HepG2 (cell line): ENCODE measurements at regions not wholly inside any gene's neighbourhood (a gene's known extent, or its start where the extent isn't known, plus 50 kb on each side); places are given as distances from the start of the nearest gene placed in this dataset.

Experiments
- ATAC-seq: fragments of 200-7000 bp; cut with Tn5 transposase; 3 replicates; pipeline ENCODE4 v1.9.1; 2020; ENCODE audit warnings: mild to moderate bottlenecking, moderate library complexity
- BruUV-seq: library from RNA; stranded (reverse); fragments of 400-500 nt; replicated peaks from 2 replicates; lab custom pipeline; 2021; lab: Mats Ljungman, UMichigan
- CTCF ChIA-PET: fragments of 300-600 bp; formaldehyde crosslinking; extraction: SDS; loops from one replicate; lab custom pipeline; 2021; ENCODE audit warnings: low total read pairs, inconsistent platforms, low intra/inter-chr PET ratio; lab: Yijun Ruan, JAX
- POLR2A ChIA-PET: fragments of 350-600 bp; sonication (Branson Sonifier 250); formaldehyde crosslinking; loops from one replicate; lab custom pipeline; 2020; ENCODE audit warnings: antibody characterized with exemption, inconsistent platforms; lab: Yijun Ruan, JAX
- DNase-seq: peaks from one replicate; pipeline ENCODE4 v3.0.0-alpha.2; 2015; ENCODE audit warnings: low spot score
- FAIRE-seq: peaks from 3 replicates; lab custom pipeline; 2011; peaks lifted over from hg19 to GRCh38; lab: Jason Lieb, UNC
- H2AFZ ChIP-seq: one replicate; pipeline ENCODE4 v1.6.1; 2011; ENCODE audit warnings: low read length, inconsistent platforms
- H3K27ac ChIP-seq: fragments of 300-600 bp; 3 replicates; pipeline ENCODE4 v1.8.0; 2011; ENCODE audit warnings: mixed run types, mild to moderate bottlenecking, mixed read lengths, low read length, inconsistent platforms; ENCODE audit not compliant: insufficient read depth; ENCODE audit errors: extremely low read length
- H3K27me3 ChIP-seq, 2 experiments: fragments of 200-600 bp in 1 of 2; 2 replicates in 1 of 2; 3 replicates in 1 of 2; pipeline versions ENCODE4 v1.6.0 to v1.8.0; 2011; ENCODE audit warnings: low read length in 2 of 2, mild to moderate bottlenecking in 2 of 2, moderate library complexity in 2 of 2, inconsistent platforms in 1 of 2; ENCODE audit not compliant: insufficient read depth in 2 of 2, control insufficient read depth in 1 of 2
- H3K36me3 ChIP-seq, 2 experiments: fragments of 200-600 bp in 1 of 2; replicated peaks in 1 of 2; 2 replicates in 1 of 2; 3 replicates in 1 of 2; pipeline versions ENCODE4 v1.5.1 to v1.8.0; 2011; ENCODE audit warnings: low read length in 2 of 2, inconsistent platforms in 1 of 2; ENCODE audit not compliant: insufficient read depth in 2 of 2, control insufficient read depth in 1 of 2
- H3K4me1 ChIP-seq: 2 replicates; pipeline ENCODE4 v1.5.1; 2012; ENCODE audit warnings: low read length, inconsistent platforms; ENCODE audit not compliant: insufficient read depth
- H3K4me2 ChIP-seq: 2 replicates; pipeline ENCODE4 v1.6.0; 2011; ENCODE audit warnings: low read depth, low read length, inconsistent platforms
- H3K4me3 ChIP-seq, 3 experiments: fragments of 200-600 bp in 1 of 3; sonication (generic), shearing (Covaris generic) in 1 of 3; replicated peaks in 1 of 3; 2 replicates each; pipeline ENCODE4 v1.5.1; 2011 to 2016; ENCODE audit warnings: low read length in 3 of 3, inconsistent platforms in 2 of 3, low read depth in 2 of 3, mild to moderate bottlenecking in 2 of 3, control low read depth in 1 of 3, mixed read lengths in 1 of 3; ENCODE audit not compliant: insufficient read depth in 1 of 3
- H3K79me2 ChIP-seq: one replicate; pipeline ENCODE4 v1.6.1; 2011; ENCODE audit warnings: low read length, inconsistent platforms; ENCODE audit not compliant: insufficient read depth
- H3K9ac ChIP-seq: 2 replicates; pipeline ENCODE4 v1.6.0; 2011; ENCODE audit warnings: mild to moderate bottlenecking, low read depth, low read length, inconsistent platforms; ENCODE audit not compliant: insufficient read depth
- H3K9me3 ChIP-seq: 2 replicates; pipeline ENCODE4 v1.5.1; 2012; ENCODE audit warnings: mild to moderate bottlenecking, low read length
- H4K20me1 ChIP-seq: 2 replicates; pipeline ENCODE4 v1.6.0; 2011; ENCODE audit warnings: inconsistent platforms, mild to moderate bottlenecking, low read length, moderate library complexity; ENCODE audit not compliant: insufficient read depth
- E2F2 ChIP-seq: sonication (generic); formaldehyde crosslinking; IDR thresholded peaks from 2 replicates; pipeline ENCODE4 v1.4.0; 2020; ENCODE audit warnings: missing genetic modification reagents, borderline replicate concordance
- GABPB1 ChIP-seq: IDR thresholded peaks from 2 replicates; pipeline ENCODE4 v1.6.1; 2016; ENCODE audit warnings: mild to moderate bottlenecking, missing genetic modification reagents, moderate library complexity, missing compliant biosample characterization
- REL ChIP-seq: sonication (generic); formaldehyde crosslinking; conservative IDR thresholded peaks from 2 replicates; pipeline ENCODE4 v1.8.0; 2022; ENCODE audit warnings: mild to moderate bottlenecking, missing genetic modification reagents, moderate library complexity
- TFE3 ChIP-seq: IDR thresholded peaks from 2 replicates; pipeline ENCODE4 v1.6.1; 2016
- YEATS2 ChIP-seq: sonication (generic); formaldehyde crosslinking; IDR thresholded peaks from 2 replicates; pipeline ENCODE4 v1.4.0; 2020; ENCODE audit warnings: missing genetic modification reagents, borderline replicate concordance
- ZFP82 ChIP-seq: sonication (generic); formaldehyde crosslinking; IDR thresholded peaks from 2 replicates; pipeline ENCODE4 v1.5.1; 2020; ENCODE audit warnings: mild to moderate bottlenecking, missing genetic modification reagents, borderline replicate concordance
- ZNF704 ChIP-seq: sonication (generic); formaldehyde crosslinking; IDR thresholded peaks from 2 replicates; pipeline ENCODE4 v1.8.1; 2023; ENCODE audit warnings: mild to moderate bottlenecking, inconsistent platforms, moderate library complexity, missing genetic modification reagents, borderline replicate concordance
- ZNF770 ChIP-seq: sonication (generic); formaldehyde crosslinking; IDR thresholded peaks from 2 replicates; pipeline ENCODE4 v1.5.0; 2020; ENCODE audit warnings: mild to moderate bottlenecking, missing genetic modification reagents
- WGBS: methylation state at CpG from one replicate; pipeline ENCODE4 v1.1.6; 2017; ENCODE audit warnings: low lambda C conversion rate; 5-methylcytosine and 5-hydroxymethylcytosine counted together
- in situ Hi-C: cut with HindIII; loops from 2 replicates; pipeline ENCODE4 v1.10.0; 2017; ENCODE audit warnings: low pct_unique_long_range_greater_than_20kb; ENCODE audit not compliant: extremely low pct_ligation_motif_present
- intact Hi-C: fragments of 100-400 bp; cut with micrococcal nuclease; formaldehyde crosslinking; loops from one replicate; pipeline ENCODE4 v1.10.0; 2022; ENCODE audit not compliant: unreplicated experiment

DNA sequence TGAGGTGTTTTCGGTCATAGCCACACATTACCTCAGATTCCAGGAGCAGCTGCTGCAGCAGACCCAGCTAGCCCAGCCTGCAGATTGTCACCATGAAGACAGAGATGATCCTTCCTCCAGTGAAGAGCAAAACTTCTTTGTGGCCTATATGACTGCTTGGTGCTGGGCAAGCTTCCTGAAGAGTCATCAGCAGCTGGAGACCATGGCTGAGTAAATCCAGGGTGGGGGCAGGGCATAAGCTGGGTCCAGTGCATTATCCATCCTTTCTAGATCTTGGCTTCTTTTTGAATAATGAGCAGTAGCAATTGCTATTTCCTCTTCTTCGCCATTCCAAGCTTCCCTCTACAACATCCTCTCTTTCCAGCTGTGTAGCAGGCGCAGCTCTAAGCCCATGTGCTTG lies 373.1 kb upstream of the DDHD1 start (continued):
- TF ChIP-seq ZNF704 (CRISPR knock-in tag) (no peak), REL (CRISPR knock-in tag) (no peak), YEATS2 (no peak), GABPB1 (CRISPR knock-in tag) (no peak), TFE3 (CRISPR knock-in tag) (no peak), E2F2 (no peak)

DNA sequence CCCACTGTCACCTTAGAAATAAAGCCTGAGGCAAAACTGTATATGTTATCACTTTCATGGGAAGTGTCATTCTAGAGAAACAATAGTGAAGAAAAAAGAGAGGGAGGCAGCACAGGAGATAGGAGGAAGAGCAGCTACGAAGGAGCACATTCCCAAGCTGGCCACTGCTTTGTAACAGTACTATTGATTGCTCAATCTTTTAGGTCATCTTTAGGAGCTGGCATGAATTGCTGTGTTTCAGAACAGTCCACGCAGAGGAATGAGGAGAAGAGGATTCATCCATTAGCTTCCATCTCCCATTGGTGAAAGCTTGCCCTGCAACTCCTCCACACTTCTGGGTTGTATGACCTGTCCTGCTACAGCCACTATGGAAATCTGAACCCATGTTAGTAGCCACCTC lies 372.5 kb upstream of the DDHD1 start:
- WGBS: 16% methylated on average over 2 of the region's 2 CpGs
- ChIA-PET CTCF (no interaction called here), POLR2A (no interaction called here)
- no peaks in the 10 kb centered on the region for H4K20me1 ChIP-seq
- no peak overlapping the region for H2AFZ ChIP-seq
- no peak overlapping the region for H3K27ac ChIP-seq
- BruUV-seq: no TSS peak
- no peak overlapping the region for H3K9ac ChIP-seq
- H3K27me3 ChIP-seq: no peaks in the 10 kb centered on the region
- ATAC-seq: no peak; the same call in 2 of the 3 replicates
- intact Hi-C loops: no loop called here
- no peaks in the 10 kb centered on the region for H3K79me2 ChIP-seq
- in situ Hi-C loops: no loop called here
- FAIRE-seq: no peak
- H3K4me3 ChIP-seq: no peak overlapping the region
- no peak for DNase-seq
- no peaks in the 10 kb centered on the region for H3K9me3 ChIP-seq
- no peaks in the 10 kb centered on the region for H3K36me3 ChIP-seq
- no peak overlapping the region; the same call in 1 of the 2 replicates for H3K4me2 ChIP-seq
- peaks cover 17% of the 10 kb centered on the region; the same call in 1 of the 2 replicates for H3K4me1 ChIP-seq
- TF ChIP-seq ZNF770 (no peak), ZFP82 (no peak)
